Smooth muscle cell (in vitro differentiated cells): ENCODE measurements at regions not wholly inside any gene's neighbourhood (a gene's known extent, or its start where the extent isn't known, plus 50 kb on each side); places are given as distances from the start of the nearest gene placed in this dataset.

Experiments used
- DNase-seq: peaks from one replicate; lab custom pipeline; 2025; ENCODE audit not compliant: unreplicated experiment; lab: John Stamatoyannopoulos, UW
- H2AFZ ChIP-seq: fragments of 200-600 bp; sonication (generic); 2 replicates; pipeline ENCODE4 v1.6.0; 2016; ENCODE audit warnings: antibody characterized with exemption, low read depth, mild to moderate bottlenecking
- H3F3A ChIP-seq: fragments of 200-600 bp; sonication (generic); 2 replicates; pipeline ENCODE4 v1.6.0; 2017; ENCODE audit warnings: antibody characterized with exemption, low read depth
- H3K27ac ChIP-seq: fragments of 200-600 bp; sonication (generic); 2 replicates; pipeline ENCODE4 v1.5.1; 2016; ENCODE audit warnings: low read depth, mild to moderate bottlenecking
- H3K27me3 ChIP-seq: fragments of 200-600 bp; sonication (generic); 2 replicates; pipeline ENCODE4 v1.6.1; 2016; ENCODE audit warnings: low read depth, mild to moderate bottlenecking
- H3K36me3 ChIP-seq: fragments of 200-600 bp; sonication (generic); 2 replicates; pipeline ENCODE4 v1.5.1; 2016; ENCODE audit warnings: low read depth
- H3K4me1 ChIP-seq: fragments of 200-600 bp; sonication (generic); 2 replicates; pipeline ENCODE4 v1.5.1; 2016; ENCODE audit warnings: low read depth
- H3K4me2 ChIP-seq: fragments of 200-600 bp; sonication (generic); 2 replicates; pipeline ENCODE4 v1.6.0; 2016; ENCODE audit warnings: mild to moderate bottlenecking
- H3K4me3 ChIP-seq: fragments of 200-600 bp; sonication (generic); 2 replicates; pipeline ENCODE4 v1.5.1; 2016; ENCODE audit warnings: mild to moderate bottlenecking
- H3K79me2 ChIP-seq: fragments of 200-600 bp; sonication (generic); 2 replicates; pipeline ENCODE4 v1.6.0; 2016; ENCODE audit warnings: low read depth, mild to moderate bottlenecking
- H3K9ac ChIP-seq: fragments of 200-600 bp; sonication (generic); 2 replicates; pipeline ENCODE4 v1.6.0; 2016; ENCODE audit warnings: low read depth
- H3K9me3 ChIP-seq: fragments of 200-600 bp; sonication (generic); replicated peaks from 2 replicates; pipeline ENCODE4 v1.5.1; 2016; ENCODE audit warnings: low read depth
- H4K20me1 ChIP-seq: fragments of 200-600 bp; sonication (generic); 2 replicates; pipeline ENCODE4 v1.6.0; 2016; ENCODE audit warnings: low read depth
- WGBS: methylation state at CpG from one replicate; pipeline ENCODE4 v1.1.7; 2016; ENCODE audit warnings: low lambda C conversion rate; 5-methylcytosine and 5-hydroxymethylcytosine counted together
- TF ChIP-seq, protein P1 (sequence below): fragments of 200-600 bp; sonication (generic); IDR thresholded peaks from 2 replicates; pipeline ENCODE4 v1.5.1; 2017; ENCODE audit warnings: borderline replicate concordance, mild to moderate bottlenecking, antibody characterized with exemption; ENCODE audit not compliant: insufficient read depth, poor library complexity, severe bottlenecking

DNA sequence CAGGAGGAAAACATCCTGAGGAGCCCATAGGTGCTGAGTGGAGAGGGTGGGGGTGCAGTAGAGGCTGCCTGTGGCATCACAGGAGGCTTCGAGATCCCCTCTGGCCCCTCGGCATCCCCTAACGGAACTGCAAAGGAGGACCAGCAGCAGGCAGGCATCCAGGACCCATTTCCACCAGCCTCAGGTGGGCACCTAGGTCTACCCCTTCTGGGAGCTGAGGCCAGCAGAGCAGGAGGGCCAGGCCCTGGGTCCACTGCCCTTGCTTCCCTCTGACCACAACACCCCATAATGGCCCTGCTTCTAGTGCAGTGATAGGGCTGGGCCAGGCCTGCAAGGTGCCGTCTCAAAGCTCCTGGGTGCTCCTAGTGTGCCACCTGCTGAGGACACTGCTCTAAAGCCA, 723.0 kb downstream of the PTPRU start:
- Histone ChIP-seq H4K20me1 (no peaks in the 10 kb centered on the region), H3F3A (no peaks in the 10 kb centered on the region), H3K9me3 (no peaks in the 10 kb centered on the region), H3K27ac (no peak overlapping the region), H3K79me2 (no peaks in the 10 kb centered on the region), H3K9ac (no peak overlapping the region), H3K36me3 (no peaks in the 10 kb centered on the region), H3K27me3 (no peaks in the 10 kb centered on the region), H3K4me2 (no peak overlapping the region), H3K4me1 (peaks cover 7% of the 10 kb centered on the region), H2AFZ (no peak overlapping the region), H3K4me3 (no peak overlapping the region)
- WGBS, result 95% methylated on average over 4 of the region's 4 CpGs
- TF ChIP-seq, protein P1, sequence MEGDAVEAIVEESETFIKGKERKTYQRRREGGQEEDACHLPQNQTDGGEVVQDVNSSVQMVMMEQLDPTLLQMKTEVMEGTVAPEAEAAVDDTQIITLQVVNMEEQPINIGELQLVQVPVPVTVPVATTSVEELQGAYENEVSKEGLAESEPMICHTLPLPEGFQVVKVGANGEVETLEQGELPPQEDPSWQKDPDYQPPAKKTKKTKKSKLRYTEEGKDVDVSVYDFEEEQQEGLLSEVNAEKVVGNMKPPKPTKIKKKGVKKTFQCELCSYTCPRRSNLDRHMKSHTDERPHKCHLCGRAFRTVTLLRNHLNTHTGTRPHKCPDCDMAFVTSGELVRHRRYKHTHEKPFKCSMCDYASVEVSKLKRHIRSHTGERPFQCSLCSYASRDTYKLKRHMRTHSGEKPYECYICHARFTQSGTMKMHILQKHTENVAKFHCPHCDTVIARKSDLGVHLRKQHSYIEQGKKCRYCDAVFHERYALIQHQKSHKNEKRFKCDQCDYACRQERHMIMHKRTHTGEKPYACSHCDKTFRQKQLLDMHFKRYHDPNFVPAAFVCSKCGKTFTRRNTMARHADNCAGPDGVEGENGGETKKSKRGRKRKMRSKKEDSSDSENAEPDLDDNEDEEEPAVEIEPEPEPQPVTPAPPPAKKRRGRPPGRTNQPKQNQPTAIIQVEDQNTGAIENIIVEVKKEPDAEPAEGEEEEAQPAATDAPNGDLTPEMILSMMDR, result no peak
- DNase-seq, result no peak

DNA sequence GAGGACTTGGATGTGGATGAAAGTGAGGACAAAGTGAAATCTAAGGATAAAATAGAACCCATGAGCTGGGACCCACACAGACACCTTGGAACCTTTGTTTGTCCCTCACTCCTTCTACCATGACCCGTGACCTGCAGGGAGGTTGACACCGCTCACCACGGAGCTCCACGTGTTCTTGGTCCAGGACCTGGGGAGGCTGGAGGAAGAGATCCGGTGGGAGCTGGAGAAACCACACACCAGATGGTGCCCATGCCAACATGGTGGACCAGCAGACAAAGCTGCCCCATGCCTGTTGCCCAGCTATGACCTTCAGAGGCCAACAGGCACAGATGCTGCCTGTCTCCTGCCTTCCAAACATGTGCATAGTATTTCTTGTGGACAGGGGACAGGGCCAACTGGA, 721.9 kb downstream of the PTPRU start:
- Histone ChIP-seq H3K27ac (no peak overlapping the region), H4K20me1 (no peaks in the 10 kb centered on the region), H3K4me1 (peaks cover 7% of the 10 kb centered on the region), H3K79me2 (no peaks in the 10 kb centered on the region), H3F3A (no peaks in the 10 kb centered on the region), H3K27me3 (no peaks in the 10 kb centered on the region), H3K4me2 (no peak overlapping the region), H3K4me3 (no peak overlapping the region), H2AFZ (no peak overlapping the region), H3K36me3 (no peaks in the 10 kb centered on the region), H3K9ac (no peak overlapping the region), H3K9me3 (no peaks in the 10 kb centered on the region)
- TF ChIP-seq, protein P1, result no peak
- DNase-seq, result no peak
- WGBS, result 96% methylated on average over 5 of the region's 5 CpGs

DNA sequence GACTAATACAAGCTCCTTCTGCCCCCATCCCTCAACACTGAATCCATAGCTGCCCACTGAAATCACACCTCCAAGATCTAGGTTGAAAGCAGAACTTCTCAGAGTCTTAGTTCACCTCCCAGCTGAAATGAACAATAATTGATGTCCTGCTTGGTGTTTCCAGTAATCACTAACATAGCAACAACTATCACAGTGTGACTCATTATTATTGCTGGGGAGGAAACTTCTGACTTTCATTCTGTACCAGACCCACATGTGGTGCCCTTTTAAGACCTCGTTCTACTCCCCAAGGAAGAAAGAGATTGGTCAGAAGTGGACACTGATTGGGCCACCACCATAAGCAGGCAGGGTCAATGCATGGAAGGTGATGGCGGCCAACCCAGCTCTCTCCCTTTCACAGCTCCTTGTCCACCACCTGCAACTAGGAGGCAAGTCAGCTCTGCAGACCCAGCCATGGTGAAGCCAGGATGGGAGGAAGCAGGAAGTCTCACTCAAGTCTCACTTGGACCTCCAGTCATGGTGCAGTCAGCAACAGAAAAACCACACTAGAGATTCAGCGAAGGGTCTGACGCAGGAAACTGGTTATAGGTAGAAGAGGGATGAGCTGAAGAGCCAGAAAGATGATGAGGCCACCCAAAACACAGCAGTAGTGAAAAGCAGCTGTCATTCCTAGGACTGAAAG, 720.2 kb downstream of the PTPRU start:
- Histone ChIP-seq H3K79me2 (no peaks in the 10 kb centered on the region), H3F3A (no peaks in the 10 kb centered on the region), H3K4me3 (no peak overlapping the region), H3K9ac (no peak overlapping the region), H3K4me2 (no peak overlapping the region), H3K4me1 (peaks cover 7% of the 10 kb centered on the region), H4K20me1 (no peaks in the 10 kb centered on the region), H3K27me3 (no peaks in the 10 kb centered on the region), H2AFZ (no peak overlapping the region), H3K9me3 (no peaks in the 10 kb centered on the region), H3K27ac (no peak overlapping the region), H3K36me3 (no peaks in the 10 kb centered on the region)
- 90% methylated on average over 4 of the region's 4 CpGs for WGBS
- DNase-seq, result no peak
- TF ChIP-seq, protein P1, result no peak

DNA sequence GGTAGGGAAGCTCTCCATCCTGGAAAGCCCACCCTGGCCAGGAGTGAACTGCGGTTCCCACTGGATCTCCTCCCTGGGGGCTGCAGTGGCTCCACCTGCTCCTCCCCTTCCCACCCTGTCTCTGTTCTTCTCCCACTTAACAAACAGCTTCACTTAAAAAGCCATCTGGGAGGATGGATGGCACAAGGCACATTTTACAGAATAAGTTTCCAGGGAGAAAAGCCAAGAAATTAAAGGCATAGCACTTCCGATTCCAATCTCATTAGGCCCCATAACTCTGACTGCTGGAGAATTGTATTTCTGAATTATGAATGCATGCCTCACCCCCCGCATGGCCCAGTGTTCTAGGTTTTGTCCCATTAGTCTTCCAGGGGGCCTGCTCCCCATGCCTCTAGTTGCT, 718.3 kb downstream of the PTPRU start:
- WGBS, result 94% methylated on average over 3 of the region's 3 CpGs
- no peak overlapping the region for H3K4me2 ChIP-seq
- TF ChIP-seq, protein P1, result no peak
- H3K9me3 ChIP-seq, result no peaks in the 10 kb centered on the region
- no peak overlapping the region for H3K4me3 ChIP-seq
- no peaks in the 10 kb centered on the region for H3K79me2 ChIP-seq
- H3K9ac ChIP-seq, result no peak overlapping the region
- H3K4me1 ChIP-seq, result no peaks in the 10 kb centered on the region
- H2AFZ ChIP-seq, result no peak overlapping the region
- H3K27me3 ChIP-seq, result no peaks in the 10 kb centered on the region
- H3K27ac ChIP-seq, result no peak overlapping the region
- H4K20me1 ChIP-seq, result no peaks in the 10 kb centered on the region
- no peaks in the 10 kb centered on the region for H3K36me3 ChIP-seq
- no peaks in the 10 kb centered on the region for H3F3A ChIP-seq
- no peak for DNase-seq
